M059J (cell line): ENCODE measurements at regions not wholly inside any gene's neighbourhood (a gene's known extent, or its start where the extent isn't known, plus 50 kb on each side); places are given as distances from the start of the nearest gene placed in this dataset.
A peak's percentile ranks its signal among the peaks of the same experiment; 100 is the strongest.

Experiments used
- DNase-seq: peaks from one replicate; pipeline ENCODE4 v3.0.0-alpha.2; 2012; ENCODE audit warnings: low read depth

DNA sequence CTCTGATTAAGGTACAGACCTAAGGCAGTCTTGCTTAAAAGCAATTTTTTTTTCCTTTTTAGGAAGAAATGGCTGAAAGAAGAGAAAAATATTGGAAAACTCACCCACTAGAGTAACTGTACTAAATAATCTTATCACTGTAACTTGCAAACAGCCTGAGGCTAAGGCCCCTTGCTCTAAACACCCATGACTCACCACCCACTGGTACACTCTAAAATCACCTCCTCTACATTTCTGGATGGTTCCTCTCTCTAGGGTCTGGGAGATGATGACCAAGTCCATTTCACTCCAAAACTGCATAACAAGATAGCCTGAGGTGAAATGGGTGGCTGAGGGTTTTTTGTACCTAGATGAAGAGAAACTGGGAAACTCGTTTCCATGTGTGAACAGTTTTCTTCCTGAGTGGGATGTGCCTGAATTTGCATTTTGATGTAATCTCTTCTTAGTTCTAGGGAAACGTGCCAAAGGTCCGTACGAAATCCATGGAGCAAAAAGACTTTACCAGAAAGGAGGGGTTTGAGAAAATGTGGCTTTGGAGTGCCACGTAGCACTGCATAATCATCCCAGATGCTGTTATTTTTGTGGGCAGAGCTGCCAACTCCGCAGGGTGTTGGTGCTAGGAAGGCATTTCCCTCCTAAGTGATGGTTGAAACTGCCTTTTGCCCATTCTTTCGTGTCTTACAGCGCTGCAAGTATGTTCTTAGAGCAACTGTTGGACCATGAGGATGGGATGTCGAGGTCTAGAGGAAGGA lies 113.5 kb upstream of the C10orf90 start:
- DNase-seq, result peak; percentile 92

DNA sequence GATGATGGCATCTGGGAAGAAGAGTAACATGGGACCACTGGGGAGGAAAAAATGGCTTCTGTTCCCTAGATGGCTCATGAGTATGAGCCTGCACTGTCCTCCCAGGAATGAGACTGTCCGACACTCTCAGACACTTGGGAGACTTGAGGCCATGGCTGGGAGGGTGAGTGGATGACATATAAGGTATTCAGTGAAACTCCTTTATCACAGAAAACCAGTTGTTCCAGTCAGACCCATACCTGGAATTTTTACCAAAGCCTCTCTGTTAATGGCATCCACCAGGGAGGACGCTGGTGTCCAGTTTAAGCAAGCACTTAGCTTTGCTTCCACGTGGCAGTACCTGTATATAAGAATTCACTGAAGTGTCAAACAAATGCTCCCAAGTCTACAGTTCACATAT lies 116.7 kb upstream of the C10orf90 start:
- DNase-seq, result no peak

DNA sequence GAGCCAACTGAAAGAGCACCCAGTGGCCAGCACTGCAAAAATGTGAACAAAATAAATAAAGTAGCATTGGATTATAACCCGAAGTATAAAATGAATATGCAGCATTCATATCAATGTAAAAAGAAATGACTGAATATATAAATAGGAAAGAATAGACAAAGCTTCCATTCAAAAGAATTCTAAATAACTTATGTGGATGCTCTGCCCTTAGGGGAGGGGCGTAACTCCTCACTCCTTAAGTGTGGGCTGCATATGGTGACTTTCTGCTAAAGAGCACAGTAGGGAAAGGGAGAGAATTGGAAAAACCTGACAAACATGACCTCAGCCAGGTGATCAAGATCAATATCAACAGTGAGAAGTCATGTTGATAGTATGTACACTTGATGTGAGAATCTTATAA lies 109.9 kb upstream of the DOCK1 start:
- no peak for DNase-seq

DNA sequence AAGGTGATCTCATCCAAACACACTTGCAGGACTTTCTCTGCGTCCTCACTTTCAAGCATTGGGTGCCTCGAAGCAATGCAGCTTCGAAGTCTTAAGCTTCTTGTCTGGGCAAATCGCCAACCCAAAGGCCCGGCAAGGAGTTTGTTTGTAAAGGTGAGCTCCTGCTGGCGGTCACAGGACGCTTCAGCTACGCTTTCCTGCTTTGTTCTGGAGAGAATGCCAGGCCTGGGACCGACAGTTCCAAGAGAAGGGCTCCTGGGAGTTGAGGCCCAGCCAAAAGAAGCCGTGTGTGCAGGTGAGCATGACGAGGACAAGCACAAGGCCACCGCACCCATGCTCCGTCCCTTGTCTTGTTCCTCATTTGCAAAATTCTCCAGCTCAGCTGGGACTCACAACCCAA lies 106.6 kb upstream of the DOCK1 start:
- no peak for DNase-seq

DNA sequence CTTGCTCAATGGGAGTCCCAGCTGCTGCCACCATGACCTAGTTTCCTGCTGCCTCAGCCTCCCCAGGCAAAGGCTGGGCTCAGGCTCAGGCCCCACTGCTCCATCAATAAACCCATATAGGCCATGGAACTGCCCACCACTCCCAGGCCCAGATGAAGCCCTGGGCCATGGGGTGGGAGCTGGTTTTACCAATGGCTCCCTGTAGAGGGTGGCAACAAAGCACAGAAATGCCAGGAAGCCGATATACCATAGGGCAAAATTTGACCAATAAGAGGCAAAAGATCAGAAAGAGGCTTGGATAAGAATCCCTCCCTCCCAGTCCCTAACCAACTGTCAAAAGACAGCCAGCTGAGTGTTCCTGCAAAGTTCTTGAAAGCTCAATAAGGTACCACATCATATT lies 101.8 kb upstream of the DOCK1 start:
- DNase-seq, result no peak

DNA sequence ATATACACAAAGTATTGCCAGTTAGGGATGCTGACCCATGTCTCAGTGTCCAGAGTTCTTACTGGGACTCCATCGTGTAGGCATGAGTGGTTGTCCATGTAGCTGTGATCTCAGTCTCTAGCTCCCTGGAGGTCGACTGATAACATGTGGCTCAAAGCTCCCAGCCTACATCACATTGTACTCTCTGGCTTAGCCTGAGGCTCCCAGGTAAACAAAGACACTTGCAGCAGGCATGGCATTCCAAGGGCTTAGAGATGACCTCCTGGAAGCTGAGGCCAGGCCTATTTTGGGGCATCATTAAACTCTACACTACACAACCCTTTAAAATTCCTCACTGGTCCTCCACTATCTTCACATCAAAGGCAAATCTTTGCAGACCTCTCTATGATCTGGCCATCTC lies 100.8 kb upstream of the DOCK1 start:
- no peak for DNase-seq

DNA sequence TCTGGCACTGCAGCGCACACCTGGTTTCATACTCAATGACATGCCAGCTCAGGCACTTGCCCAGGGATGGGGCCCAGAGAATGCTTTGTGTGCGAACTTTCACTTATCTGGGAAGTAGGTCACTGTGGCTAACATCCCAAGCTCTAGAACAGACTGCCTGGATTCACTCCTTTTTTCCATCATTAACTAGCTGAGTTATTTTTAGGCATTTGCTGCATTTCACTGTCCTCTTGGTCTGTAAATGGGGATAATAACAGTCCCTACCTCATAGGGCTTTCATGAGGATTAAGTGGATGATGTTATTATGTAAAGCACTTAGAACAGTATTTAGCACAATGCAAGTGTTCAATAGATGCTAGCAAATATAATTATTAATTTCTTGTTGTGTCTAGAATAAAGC lies 98.7 kb upstream of the DOCK1 start:
- no peak for DNase-seq

DNA sequence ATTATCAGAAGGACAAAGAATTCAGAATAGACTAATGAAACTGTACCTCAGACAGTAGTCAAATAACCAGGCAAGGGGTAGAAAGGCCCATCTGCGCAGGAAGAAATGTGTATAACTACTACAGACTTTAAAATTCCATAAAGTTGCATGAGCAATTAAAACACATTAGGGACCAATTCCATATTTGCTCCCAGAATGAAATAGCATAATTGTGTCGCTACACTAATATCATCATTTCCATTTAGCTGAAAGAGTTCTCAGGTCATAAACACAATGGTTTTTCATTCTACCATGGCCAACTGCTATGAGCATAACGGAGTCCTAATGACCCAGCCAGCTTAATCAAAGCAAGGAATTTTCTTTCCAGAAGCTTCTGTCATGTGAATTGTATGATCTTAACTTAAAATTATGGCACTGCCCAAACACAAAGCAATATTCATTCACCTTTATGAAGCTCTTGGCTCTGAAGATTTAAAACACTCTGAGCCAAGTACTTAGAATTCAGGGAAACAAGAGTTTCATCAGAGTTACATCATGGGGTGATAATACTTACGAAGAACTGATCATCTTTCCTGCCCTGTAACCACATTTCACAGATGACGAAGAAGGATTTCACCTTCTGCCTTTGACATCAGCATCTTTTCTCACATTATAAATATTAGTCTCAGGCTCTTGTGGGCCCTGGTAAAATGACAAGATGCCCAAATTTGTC lies 98.1 kb upstream of the DOCK1 start:
- no peak for DNase-seq

DNA sequence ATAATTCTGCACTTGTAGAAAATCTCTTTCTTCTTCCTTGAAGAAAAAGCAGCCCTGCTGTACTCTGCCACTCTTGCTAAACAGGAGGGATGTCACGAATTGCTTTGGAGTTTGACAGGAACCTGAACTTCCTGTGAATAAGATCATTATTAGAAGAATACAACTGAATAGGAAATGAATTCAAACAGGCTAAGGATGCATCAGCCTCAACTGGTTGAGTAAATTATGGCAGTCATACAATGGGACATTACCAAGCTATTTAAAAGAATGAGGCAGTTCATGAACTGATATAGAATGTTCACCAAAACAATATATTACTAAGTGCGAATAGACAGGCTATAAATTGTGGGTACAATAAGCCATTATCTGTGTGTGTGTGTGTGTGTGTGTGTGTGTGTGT lies 97.1 kb upstream of the DOCK1 start:
- DNase-seq, result no peak

DNA sequence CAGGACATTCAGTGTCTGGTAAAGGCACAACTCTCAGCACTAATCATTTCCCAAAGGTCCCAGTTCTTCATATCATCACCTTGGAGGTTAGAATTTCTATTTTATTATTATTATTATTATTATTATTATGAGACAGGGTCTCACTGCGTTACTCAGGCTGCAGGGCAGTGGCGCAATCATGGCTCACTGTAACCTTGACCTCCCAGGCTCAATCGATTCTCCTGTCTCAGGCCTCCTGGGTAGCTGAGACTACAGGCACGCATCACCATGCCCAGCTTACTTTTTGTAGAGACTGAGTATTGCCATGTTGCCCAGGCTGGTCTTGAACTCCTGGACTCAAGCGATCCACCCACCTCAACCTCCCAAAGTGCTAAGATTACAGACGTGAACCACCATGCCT lies 91.8 kb upstream of the DOCK1 start:
- DNase-seq, result no peak

DNA sequence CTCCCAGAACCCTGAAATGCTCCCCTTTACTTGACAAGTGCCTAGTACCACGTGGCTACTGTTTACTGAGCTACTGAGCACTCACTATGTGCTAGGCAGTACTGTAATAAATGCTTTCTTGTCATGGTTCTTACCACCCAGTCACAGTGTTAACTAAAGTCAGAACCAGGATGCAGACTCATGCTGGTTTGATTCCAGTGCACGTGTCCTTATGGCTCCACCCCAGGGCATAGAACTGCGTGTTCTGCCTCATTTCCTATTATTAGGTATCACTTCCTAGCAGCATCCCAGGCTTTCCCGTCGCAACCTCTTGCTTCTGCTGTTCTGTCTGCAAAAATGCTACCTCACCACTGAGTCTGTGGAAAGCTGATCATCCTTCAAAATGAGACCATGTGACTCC lies 71.7 kb upstream of the DOCK1 start:
- DNase-seq, result no peak

DNA sequence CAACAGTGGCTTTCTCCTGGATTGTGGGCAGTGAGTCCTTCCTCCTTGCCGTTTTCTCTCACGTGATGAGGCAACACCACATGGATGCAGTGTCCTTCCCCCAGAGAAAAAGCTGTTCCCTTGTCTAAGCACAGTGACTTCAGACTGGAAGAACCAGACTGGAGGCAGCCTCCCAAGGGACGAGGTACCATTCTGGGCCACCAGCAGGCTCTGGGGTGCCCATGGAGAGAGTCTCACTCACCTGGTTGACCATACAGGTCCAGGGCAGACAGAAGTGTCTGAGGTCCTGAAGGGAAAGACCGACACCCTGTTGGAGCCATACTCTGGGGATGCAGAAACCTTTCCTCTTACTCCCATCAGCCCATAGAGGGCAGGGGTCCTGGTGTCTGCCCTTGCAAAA lies 69.2 kb upstream of the DOCK1 start:
- DNase-seq, result no peak

DNA sequence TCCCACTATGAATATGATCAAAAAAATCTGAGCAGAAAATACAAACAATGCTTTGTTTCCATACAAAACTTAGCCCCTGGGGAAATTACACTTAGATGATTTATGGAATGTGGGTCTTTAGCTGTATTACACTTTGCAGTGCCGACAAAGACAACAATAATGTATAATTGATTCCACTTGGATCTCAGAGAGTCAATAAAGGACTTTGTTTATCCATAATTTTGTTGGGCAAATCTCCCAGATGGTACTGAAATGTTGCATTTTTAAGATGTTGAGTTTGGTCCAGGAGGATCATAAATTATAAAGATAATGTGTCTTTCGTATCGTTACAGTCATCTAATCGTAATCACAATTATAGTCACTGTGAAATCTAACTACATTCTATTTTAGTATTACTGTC lies 66.9 kb upstream of the DOCK1 start:
- no peak for DNase-seq

DNA sequence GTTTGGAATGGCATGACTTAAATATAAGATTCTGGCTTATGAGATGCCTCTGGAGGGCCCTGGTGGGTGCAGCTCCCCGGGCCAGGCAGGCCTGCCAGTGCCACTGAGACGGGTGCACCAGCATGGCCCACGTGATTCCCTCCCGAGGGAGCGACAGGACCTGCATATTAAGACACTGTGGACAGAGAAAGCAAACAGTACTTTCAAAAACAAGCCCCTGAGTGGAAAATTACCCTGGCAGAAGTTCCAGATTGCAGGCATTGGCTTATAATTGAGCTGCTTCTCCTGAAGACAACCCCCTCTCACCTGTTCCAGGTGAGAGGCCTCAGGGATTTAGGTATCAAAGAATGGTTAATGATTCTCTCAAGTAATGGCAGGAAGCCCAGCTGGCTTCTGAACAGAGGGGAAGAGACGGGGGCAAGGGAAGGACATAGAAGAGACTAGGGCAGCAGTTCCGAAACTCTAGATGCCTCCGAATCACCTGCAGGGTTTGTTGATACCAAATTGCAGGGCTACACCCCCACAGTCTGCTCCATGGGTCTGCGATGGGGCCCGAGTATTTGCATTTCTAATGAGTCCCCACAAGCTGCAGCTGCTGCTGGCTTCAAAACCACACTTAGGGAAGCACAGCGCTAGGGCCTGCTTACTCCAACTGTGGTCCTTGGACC lies 66.0 kb upstream of the DOCK1 start:
- no peak for DNase-seq

DNA sequence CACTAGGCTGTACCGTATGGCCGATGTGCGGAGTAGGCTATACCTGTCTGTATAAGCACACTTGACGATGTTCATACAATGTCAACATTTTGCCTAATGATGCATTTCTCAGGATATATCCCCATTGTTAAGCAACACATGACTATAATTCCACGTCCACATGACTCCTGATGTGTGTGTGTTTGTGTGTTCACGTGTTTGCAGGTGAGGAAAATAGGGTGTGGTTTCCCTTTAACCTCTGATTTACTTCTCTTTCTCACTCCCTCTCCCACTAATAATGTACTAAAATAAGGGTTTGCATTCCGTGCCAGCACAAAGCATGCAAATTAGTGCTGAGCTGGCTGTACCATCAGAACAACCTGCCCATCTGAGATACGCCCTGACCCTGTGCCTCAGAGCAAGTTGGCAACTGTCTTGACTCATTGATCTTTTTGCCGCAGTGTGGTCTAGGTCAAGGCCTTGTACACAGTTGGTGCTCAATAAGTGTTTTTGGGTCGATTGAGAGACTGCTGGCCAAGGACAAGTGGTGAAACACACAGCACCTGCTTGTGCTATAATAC lies 64.6 kb upstream of the DOCK1 start:
- DNase-seq, result no peak

DNA sequence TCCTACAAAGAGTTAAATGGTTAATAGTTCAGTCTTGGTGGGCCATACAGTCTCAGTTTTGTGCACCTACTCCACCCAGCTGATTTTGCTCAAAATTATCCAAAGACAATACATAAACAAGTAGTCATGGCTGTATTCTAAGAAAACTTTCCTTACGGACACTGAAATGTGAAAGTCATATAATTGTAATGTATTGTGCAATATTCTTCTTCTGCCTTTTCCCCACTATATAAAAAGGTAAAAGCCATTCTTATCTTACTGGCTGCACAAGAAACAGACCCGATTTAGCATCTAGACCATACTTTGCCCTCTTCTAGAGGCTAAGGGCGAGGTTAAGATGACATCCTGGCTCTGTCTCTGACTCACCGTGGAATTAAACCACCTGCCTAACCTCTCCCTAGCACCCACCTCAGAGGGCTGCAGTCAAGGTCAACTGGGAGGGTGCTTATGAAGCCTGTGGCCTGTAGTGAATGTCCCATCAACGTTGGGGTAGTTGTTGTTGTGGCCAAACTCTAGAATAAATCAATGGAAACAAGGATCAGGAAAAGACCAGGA lies 63.8 kb upstream of the DOCK1 start:
- DNase-seq, result no peak

DNA sequence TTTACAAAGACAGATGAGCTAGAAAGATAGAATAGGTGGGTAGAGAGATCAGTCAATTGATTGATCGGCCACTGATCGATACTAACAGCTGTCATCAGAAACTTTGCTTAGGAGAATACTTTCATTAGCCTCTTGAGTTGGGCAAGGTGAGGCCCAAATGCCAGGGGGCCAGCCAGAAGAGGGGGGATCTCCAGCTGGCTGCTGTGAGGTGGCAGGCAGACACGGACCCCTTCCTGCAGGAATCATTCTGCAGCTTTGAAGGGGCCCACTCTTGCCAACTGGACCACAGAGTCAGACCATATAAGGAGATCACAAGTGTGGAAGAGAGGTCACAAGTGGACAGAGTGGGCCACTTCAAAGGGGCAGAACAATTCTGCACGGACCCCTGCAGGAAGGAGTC lies 62.9 kb upstream of the DOCK1 start:
- no peak for DNase-seq

DNA sequence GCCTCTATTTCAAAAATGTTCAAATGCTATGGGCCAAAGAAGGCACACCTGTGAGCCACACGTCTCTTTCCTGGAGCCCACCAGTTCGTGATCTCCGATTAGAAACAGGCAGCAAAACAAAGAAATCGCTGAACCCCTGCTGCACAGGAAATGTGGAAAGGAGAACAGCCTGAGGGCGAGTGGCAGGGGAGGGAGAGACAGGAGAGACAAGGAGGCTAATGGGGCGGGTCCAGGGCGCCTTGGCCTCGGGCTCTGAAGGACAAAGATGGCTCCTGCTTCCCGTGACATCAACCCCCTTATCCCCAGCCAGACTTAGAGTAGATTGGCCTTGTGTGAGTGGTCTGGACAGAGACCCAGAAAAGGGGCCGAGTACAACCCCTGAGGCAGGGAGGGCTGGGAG lies 62.4 kb upstream of the DOCK1 start:
- DNase-seq, result peak; percentile 49

DNA sequence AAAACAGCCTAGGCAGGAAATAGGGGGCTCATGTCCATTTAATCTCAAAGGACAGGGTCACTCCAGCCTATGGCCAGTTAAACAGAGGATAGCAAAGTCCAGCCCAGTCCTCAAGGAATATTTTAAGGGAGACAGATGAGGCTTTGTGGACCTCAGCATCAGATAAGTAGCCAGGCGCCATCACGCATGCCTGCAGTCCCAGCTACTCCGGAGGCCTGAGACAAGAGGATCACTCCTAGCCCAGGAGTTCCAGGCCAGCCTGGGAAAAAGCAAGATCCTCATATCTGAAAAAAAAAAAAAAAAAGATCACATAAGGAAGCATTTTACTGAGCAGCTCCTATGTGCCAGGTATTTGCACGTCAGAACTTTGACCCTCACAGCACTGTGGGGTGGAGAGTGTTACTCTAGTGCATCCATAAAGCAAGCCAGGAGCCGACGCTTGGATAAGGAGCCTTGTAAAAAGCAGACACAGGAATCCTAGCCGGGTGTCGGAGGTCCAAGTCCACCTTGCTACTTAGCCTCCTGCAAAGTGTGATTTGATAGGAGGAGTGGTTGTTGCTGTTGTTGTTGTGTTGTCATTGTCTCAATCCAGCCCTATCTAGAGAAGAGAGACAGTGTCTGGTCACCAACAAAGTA lies 61.8 kb upstream of the DOCK1 start:
- no peak for DNase-seq

DNA sequence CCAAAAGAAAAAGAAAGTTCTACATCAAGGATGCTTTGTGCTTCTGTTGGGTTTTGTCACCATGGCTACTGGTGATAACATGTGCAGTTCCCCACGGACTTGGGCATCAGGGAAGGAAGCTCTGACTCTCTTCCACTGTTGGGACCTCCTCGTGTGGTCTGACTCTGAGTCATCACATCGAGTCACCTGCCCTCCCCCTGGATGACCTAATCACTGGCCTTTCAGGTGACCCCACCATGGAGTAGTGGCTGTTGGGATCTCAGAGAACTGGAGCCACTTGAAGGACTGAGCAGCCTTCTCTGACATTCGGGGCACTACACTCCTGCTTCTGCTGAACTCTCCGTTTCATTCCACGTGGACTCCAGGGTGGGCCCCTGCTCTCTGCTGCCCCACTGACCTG lies 60.8 kb upstream of the DOCK1 start:
- DNase-seq, result peak; percentile 89

DNA sequence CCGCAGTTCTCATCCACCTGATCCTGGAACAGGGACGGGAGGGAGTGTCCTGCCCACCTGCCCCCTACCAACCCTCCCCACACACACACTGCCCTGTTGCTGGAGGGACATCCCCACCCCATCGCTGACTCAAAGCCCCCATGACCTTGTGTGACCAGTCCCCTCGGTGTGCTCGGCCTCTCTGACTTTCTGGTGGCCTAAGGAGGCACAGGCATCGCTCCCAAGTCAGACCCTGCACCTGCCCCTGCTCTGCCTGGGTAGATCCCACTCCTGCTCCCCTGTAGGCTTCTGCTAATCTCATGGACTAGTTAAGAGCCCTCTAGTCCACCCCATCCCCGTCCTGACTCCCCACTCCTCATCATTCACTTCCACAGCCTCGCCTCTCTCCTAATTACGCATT lies 58.8 kb upstream of the DOCK1 start:
- DNase-seq, result no peak

DNA sequence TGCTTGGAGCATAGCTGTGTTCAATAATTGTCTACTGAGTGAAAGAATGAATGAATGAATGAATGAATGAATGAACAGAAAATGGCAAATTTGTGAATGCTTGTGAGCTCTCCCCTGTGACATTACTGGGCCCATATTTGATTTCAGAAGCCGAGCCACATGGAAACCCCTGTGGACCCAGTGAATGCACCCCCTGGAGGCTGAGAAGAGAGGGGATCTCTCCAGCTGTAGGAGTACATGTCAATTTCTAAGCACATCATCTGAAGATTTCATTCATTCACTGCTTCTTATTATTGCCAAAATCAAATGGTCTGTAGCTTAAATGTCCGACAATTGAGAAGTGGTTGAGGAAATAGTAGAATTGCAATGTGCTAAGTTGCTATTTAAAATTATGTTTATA lies 58.3 kb upstream of the DOCK1 start:
- DNase-seq, result no peak
